ENCODE measurements at regions not wholly inside any gene's neighbourhood (a gene's known extent, or its start where the extent isn't known, plus 50 kb on each side); places are given as distances from the start of the nearest gene placed in this dataset.
"Not testable (repeated sequence)": the region's sequence is repeated elsewhere in the genome, so short reads cannot be mapped to it uniquely, and the experiment has no call there.

GRCh38 chr5:58357799-58358500 lies 101.9 kb downstream of the PLK2 start:
- DNase-seq (ENCODE audit: low spot score) = no peak

DNA sequence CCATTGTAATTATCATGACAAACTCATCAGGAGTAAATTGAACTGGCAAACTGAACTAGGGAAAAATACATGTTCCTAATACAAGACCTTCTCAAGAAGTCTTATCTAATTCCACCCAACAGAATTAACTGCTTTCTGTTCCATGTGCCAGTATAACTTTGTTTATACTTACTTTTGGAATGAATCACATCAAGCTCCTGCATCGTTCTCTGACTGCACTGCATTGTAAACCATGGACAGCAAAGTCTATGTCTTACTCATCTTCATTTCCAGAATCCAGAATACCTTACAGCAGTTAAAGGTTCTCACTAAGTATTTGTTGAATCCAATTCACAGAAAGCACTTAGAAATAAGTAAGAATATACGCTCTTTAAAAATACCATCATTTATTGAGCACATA lies 102.8 kb downstream of the PLK2 start:
- DNase-seq (ENCODE audit: low spot score) = no peak

GRCh38 chr5:58356662-58357061 lies 103.2 kb downstream of the PLK2 start:
- DNase-seq (ENCODE audit: low spot score) = no peak

DNA sequence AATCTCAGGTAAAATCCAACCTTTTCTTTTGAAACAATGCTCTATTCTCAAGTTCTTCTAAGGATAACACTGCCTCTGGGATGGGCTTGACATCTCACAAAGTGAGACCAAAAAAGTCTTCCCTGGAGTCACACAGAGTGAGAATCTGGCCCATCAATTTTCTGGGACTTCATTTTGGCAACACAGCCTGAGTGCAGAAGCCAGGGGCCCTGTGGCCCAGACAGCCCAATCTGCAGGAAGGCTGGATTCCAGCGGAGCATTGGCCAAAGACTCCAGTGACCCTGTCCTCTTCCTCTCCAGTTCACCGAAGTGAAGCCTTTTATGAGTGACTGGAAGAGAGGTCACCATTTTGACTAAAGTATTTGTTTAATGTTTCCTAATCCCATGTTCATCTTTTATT lies 105.1 kb downstream of the PLK2 start:
- no peak for DNase-seq (ENCODE audit: low spot score)

GRCh38 chr5:58353992-58354391 lies 105.9 kb downstream of the PLK2 start:
- DNase-seq (ENCODE audit: low spot score) = no peak

DNA sequence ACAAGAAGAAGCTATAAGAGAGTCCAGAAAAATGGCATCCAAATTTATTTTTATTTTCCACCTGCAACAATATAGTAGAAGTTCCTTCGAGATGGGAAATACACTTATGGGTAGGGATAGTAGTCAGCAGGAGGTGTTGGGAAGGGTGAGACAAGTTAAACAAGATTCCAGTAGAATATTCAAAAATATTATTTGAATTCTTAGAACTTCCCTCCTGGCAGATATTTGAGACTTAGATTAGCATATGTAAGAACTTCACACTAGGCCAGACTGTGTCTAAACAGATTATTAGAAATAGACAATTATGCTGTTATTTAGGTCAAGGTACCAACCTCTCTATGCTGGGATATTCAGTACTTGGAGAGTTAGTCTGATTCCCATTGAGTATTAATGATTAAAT lies 108.7 kb downstream of the PLK2 start:
- DNase-seq (ENCODE audit: low spot score) = no peak

- DNase-seq (ENCODE audit: low spot score) = no peak
These were observed 110.7 kb downstream of the PLK2 start for GRCh38 chr5:58348996-58349728.

- no peak for DNase-seq (ENCODE audit: low spot score)
These were observed 113.8 kb downstream of the PLK2 start for GRCh38 chr5:58346041-58346440.

- no peak for DNase-seq (ENCODE audit: low spot score)
These were observed 118.4 kb downstream of the PLK2 start for GRCh38 chr5:58341476-58341875.

DNA sequence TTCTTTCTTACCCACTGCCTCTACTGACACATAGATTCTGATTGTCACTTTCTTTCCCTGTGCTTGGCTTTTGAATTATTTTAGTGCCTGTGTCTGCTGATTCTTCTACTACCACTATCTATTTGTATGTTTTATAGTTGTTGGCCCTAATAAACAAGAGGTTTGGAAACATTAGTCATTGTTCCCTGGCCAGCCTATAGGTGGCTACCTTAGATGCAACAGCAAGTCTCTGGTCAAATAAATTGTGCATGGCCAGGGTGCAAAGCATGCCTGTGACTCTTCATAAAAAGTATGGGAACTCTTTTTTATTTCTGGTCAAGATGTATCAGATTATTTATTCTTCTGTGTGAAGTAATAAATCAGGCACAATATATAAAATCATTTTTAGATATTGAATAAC lies 124.4 kb downstream of the PLK2 start:
- DNase-seq (ENCODE audit: low spot score) = no peak

- no peak for DNase-seq (ENCODE audit: low spot score)
These were observed 125.9 kb downstream of the PLK2 start for GRCh38 chr5:58334035-58334434.

GRCh38 chr5:58330781-58331180 lies 129.1 kb downstream of the PLK2 start:
- no peak for DNase-seq (ENCODE audit: low spot score)

- DNase-seq (ENCODE audit: low spot score) = no peak
These were observed 132.6 kb downstream of the PLK2 start for GRCh38 chr5:58327289-58327688.

- DNase-seq (ENCODE audit: low spot score) = no peak
These were observed 133.9 kb downstream of the PLK2 start for GRCh38 chr5:58326022-58326421.

DNA sequence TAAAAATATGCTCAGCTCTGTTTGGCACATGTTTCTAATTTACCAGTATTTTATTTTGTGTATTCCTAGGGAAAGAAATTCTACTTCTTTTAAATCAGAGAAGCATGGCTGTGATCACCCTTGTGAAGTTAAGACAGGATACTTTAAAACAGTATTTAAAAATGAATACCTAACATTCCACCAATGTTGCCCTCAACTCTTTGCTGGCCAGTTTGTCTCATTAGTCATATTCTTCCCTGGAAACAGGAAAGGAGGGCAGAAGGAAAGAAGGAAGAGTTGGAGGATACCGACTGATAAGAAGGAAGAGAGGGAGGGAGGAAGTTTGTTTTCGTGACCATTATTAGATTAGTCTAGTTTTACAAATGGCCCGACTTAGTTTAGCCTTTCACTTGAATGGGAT lies 137.4 kb downstream of the PLK2 start:
- DNase-seq (ENCODE audit: low spot score) = no peak

DNA sequence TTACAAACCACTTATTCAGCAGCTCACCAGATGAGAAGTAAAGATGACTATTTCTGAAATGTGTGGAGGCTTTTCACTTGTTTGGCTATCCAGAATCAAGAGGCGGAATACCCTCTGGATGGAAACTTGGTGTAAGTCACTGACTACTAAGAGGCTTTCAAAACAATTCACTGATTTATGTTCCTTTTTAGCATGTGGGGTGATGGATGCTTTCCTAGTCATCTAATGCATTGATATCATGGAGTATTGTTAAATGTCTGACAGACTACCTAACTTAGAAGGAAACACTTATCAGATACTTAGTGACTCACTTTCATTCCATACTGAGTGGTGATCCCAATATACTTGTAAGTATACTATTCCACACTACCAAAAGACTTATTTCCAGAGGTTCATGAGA lies 141.4 kb downstream of the PLK2 start:
- no peak for DNase-seq (ENCODE audit: low spot score)

- DNase-seq (ENCODE audit: low spot score) = no peak
These were observed 142.1 kb downstream of the PLK2 start for GRCh38 chr5:58317808-58318207.

DNA sequence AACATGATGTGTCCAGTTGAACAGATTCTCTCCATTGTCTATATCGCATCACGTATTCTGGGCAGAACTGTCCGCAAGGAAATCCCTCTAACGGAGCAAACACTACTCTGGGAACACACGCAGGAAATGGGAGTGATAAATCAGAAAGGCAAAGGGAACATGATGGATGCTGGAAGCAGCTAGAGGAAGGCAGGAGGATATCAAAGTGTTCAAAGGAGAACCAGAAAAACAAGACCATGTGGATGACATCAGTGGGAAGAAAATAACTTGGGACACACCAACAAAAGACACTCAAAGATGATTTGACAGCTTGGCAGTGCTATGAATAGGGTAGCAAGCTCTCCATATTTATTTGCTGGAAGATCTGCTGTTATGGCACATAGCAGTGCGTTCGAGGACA lies 142.9 kb downstream of the PLK2 start:
- DNase-seq (ENCODE audit: low spot score) = no peak

DNA sequence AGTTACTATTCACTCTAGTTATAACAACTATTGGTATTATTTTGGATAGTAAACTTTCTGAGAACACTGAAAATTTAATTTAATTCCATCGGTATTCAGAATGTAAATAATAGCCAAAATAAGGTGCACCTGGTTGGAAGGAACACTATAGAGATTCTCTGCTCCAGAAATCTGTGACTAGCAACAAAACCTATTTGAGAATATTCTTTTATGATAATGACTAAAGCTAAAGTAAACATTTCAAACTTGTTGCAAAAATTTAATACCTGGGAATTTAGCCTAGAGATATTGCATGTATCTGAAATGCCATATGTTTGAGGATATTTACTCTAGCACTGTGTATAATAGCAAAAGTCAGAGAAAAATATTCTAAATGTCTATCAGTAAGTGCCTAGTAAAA lies 144.1 kb downstream of the PLK2 start:
- no peak for DNase-seq (ENCODE audit: low spot score)

DNA sequence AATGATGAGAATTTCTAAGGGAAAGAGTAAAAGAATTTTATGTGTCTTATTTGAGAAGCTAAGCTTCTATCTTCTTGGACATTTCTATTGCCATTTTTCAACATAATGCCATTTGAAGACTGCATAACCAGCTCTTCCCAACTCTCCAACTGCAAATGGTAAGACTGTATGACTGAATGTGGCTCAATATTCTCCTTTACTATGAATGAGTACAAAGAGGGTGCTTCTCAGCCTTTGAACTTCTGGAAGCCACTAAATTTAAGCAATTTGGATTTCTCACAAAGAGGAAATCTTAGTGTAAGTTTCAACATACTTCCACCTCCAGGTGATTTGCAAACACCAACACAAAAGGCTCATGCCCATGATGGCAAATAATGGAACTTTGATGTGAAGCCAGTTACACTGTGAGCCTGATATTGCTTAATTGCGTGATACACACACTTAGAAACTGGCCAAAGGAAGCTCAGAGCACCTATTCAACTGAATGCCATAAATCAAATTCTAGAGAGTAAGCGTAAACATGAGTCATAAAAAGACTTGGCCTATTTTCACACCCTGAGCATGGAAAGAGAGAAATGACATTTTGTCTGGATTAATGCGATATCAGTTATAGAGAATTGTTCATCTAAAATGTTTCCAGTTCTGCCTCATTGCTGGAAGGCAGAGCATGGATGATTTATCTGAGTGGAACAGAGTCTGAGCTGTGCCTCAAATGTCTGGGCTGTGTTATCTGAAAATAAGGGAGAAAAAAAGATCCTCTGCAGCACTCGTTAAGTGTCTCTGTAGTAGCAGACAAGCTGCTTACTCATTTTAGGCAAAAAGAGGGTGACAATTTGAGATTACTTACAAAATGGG lies 145.3 kb downstream of the PLK2 start:
- DNase-seq (ENCODE audit: low spot score) = no peak

- no peak for DNase-seq (ENCODE audit: low spot score)
These were observed 147.6 kb downstream of the PLK2 start for GRCh38 chr5:58312299-58312698.

GRCh38 chr5:58311526-58311925 lies 148.4 kb downstream of the PLK2 start:
- DNase-seq (ENCODE audit: low spot score) = no peak

DNA sequence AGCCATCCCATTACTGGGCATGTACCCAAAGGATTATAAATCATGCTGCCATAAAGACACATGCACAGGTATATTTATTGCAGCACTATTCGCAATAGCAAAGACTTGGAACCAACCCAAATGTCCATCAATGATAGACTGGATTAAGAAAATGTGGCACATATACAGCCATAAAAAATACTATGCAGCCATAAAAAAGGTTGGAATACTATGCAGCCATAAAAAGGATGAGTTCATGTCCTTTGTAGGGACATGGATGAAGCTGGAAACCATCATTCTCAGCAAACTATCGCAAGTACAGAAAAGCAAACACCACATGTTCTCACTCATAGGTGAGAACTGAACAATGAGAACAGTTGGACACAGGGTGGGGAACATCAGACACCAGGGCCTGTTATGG lies 151.5 kb downstream of the PLK2 start:
- not testable (repeated sequence) for DNase-seq (ENCODE audit: low spot score)
